ENCODE measurements at regions not wholly inside any gene's neighbourhood (a gene's known extent, or its start where the extent isn't known, plus 50 kb on each side); places are given as distances from the start of the nearest gene placed in this dataset.

DNA sequence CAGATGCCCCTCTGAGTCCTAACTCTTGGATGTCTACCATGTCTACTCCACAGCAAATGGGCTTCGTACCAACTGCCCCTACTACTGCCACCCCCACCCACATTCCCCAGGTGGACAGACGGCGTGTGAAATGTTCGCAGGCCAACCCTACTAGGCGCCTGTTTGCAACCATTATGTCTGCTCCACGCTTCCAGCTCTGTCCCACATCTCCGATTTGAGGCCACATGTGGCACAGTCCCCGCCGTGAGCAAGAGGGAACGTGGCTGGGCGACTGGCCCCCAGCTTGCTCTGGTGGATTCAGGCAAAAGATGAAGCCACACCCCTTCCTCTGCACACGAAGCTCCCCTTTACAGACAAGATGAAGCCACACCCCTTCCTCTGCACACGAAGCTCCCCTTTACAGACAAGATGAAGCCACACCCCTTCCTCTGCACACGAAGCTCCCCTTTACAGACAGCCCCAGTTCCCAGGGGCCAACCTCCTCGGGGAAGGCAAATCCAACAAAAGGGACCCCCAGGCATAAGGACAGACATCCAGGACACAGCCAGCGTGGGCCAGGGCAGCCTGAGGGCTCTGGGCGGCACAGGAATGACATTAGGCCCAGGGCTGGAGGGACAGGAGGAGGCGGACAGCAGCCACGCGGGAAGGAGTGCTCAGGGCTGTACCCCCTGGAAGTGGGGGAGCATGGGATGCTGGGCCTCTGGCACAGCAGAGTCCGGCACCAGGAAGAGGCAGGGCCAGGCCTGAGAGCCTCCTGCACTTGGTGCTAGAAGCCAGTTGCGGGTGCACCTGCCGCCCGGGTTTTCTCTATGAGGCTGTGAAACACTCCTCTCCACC, 106.2 kb downstream of the SHANK2 start:
- TF ChIP-seq, protein P1, sequence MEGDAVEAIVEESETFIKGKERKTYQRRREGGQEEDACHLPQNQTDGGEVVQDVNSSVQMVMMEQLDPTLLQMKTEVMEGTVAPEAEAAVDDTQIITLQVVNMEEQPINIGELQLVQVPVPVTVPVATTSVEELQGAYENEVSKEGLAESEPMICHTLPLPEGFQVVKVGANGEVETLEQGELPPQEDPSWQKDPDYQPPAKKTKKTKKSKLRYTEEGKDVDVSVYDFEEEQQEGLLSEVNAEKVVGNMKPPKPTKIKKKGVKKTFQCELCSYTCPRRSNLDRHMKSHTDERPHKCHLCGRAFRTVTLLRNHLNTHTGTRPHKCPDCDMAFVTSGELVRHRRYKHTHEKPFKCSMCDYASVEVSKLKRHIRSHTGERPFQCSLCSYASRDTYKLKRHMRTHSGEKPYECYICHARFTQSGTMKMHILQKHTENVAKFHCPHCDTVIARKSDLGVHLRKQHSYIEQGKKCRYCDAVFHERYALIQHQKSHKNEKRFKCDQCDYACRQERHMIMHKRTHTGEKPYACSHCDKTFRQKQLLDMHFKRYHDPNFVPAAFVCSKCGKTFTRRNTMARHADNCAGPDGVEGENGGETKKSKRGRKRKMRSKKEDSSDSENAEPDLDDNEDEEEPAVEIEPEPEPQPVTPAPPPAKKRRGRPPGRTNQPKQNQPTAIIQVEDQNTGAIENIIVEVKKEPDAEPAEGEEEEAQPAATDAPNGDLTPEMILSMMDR (IDR thresholded peaks at IDR 0.05; ENCODE audit: low read depth, low read length, poor library complexity, severe bottlenecking) = no peak
- TF ChIP-seq EZH2phosphoT487 (IDR thresholded peaks at IDR 0.05; ENCODE audit: borderline replicate concordance, low read length) = no peak

Data from DOHH2 (cell line).